SHP77 treated with DMSO at 0.1 percent for 48 hours (cell line): ENCODE measurements at regions not wholly inside any gene's neighbourhood (a gene's known extent, or its start where the extent isn't known, plus 50 kb on each side); places are given as distances from the start of the nearest gene placed in this dataset.
A peak's percentile ranks its signal among the peaks of the same experiment; 100 is the strongest.
"Not testable (repeated sequence)": the region's sequence is repeated elsewhere in the genome, so short reads cannot be mapped to it uniquely, and the experiment has no call there.

Experiments used
- DNase-seq: peaks from one replicate; lab custom pipeline; 2025; lab: John Stamatoyannopoulos, UW

- DNase-seq, result no peak
Measured at GRCh38 chr3:112765531-112765930, 81.1 kb downstream of the CD200R1L start.

- DNase-seq, result no peak
Measured at GRCh38 chr3:112763258-112763657, 83.4 kb downstream of the CD200R1L start.

- no peak for DNase-seq
Measured at GRCh38 chr3:112761062-112761638, 85.5 kb downstream of the CD200R1L start.

GRCh38 chr3:112759681-112760080, 87.0 kb downstream of the CD200R1L start:
- peak; percentile 81 for DNase-seq

GRCh38 chr3:112759210-112759609, 87.5 kb downstream of the CD200R1L start:
- DNase-seq, result no peak

GRCh38 chr3:112757197-112757596, 89.5 kb downstream of the CD200R1L start:
- no peak for DNase-seq

- no peak for DNase-seq
Measured at GRCh38 chr3:112755845-112756613, 90.6 kb downstream of the CD200R1L start.

- DNase-seq, result not testable (repeated sequence)
Measured at GRCh38 chr3:112755046-112755445, 91.6 kb downstream of the CD200R1L start.

GRCh38 chr3:112751564-112752512, 94.8 kb downstream of the CD200R1L start:
- DNase-seq, result no peak

GRCh38 chr3:112751061-112751460, 95.6 kb downstream of the CD200R1L start:
- DNase-seq, result no peak

- DNase-seq, result no peak
Measured at GRCh38 chr3:112747624-112748023, 99.0 kb downstream of the CD200R1L start.

GRCh38 chr3:112746675-112747280, 99.9 kb downstream of the CD200R1L start:
- no peak for DNase-seq

- no peak for DNase-seq
Measured at GRCh38 chr3:112745567-112746248, 101.0 kb downstream of the CD200R1L start.

- no peak for DNase-seq
Measured at GRCh38 chr3:112744825-112745566, 101.7 kb downstream of the CD200R1L start.

- no peak for DNase-seq
Measured at GRCh38 chr3:112744106-112744505, 102.6 kb downstream of the CD200R1L start.

GRCh38 chr3:112742934-112743333, 102.0 kb upstream of the CCDC80 start:
- DNase-seq, result no peak

- DNase-seq, result no peak
Measured at GRCh38 chr3:112741983-112742382, 101.0 kb upstream of the CCDC80 start.

GRCh38 chr3:112740835-112741234, 99.9 kb upstream of the CCDC80 start:
- DNase-seq, result no peak

- no peak for DNase-seq
Measured at GRCh38 chr3:112739252-112739965, 98.5 kb upstream of the CCDC80 start.

GRCh38 chr3:112738366-112738765, 97.4 kb upstream of the CCDC80 start:
- DNase-seq, result no peak
